Activated effector memory CD4-positive, alpha-beta T cell treated with anti-CD3 and anti-CD28 coated beads, Interleukin-2, amount 50 U/mL, for 16 hours (primary cell): ENCODE measurements at regions not wholly inside any gene's neighbourhood (a gene's known extent, or its start where the extent isn't known, plus 50 kb on each side); places are given as distances from the start of the nearest gene placed in this dataset.
"Not testable (repeated sequence)": the region's sequence is repeated elsewhere in the genome, so short reads cannot be mapped to it uniquely, and the experiment has no call there.

Experiments used
- DNase-seq: peaks from one replicate; pipeline ENCODE4 v3.0.0-alpha.2; 2020

GRCh38 chr16:55017321-55017720 lies 86.7 kb downstream of the IRX5 start:
- DNase-seq, result no peak

GRCh38 chr16:55018881-55019280 lies 88.2 kb downstream of the IRX5 start:
- no peak for DNase-seq

GRCh38 chr16:55019419-55020131 lies 88.9 kb downstream of the IRX5 start:
- no peak for DNase-seq

- DNase-seq, result no peak
These were observed 91.2 kb downstream of the IRX5 start for GRCh38 chr16:55021595-55022475.

- DNase-seq, result not testable (repeated sequence)
These were observed 96.6 kb downstream of the IRX5 start for GRCh38 chr16:55027260-55027659.

GRCh38 chr16:55029509-55029908 lies 98.8 kb downstream of the IRX5 start:
- no peak for DNase-seq

GRCh38 chr16:55030944-55031343 lies 100.3 kb downstream of the IRX5 start:
- no peak for DNase-seq

GRCh38 chr16:55031481-55031880 lies 100.8 kb downstream of the IRX5 start:
- DNase-seq, result no peak

GRCh38 chr16:55033225-55034156 lies 102.8 kb downstream of the IRX5 start:
- no peak for DNase-seq

GRCh38 chr16:55035029-55035428 lies 104.4 kb downstream of the IRX5 start:
- no peak for DNase-seq

GRCh38 chr16:55035956-55036355 lies 105.3 kb downstream of the IRX5 start:
- no peak for DNase-seq

GRCh38 chr16:55036371-55036821 lies 105.7 kb downstream of the IRX5 start:
- DNase-seq, result no peak

GRCh38 chr16:55037046-55037445 lies 106.4 kb downstream of the IRX5 start:
- no peak for DNase-seq

GRCh38 chr16:55037966-55038365 lies 107.3 kb downstream of the IRX5 start:
- no peak for DNase-seq

GRCh38 chr16:55039042-55039441 lies 108.4 kb downstream of the IRX5 start:
- DNase-seq, result no peak

- no peak for DNase-seq
These were observed 108.8 kb downstream of the IRX5 start for GRCh38 chr16:55039511-55039910.

- DNase-seq, result no peak
These were observed 109.3 kb downstream of the IRX5 start for GRCh38 chr16:55039931-55040330.

GRCh38 chr16:55040366-55041086 lies 109.9 kb downstream of the IRX5 start:
- no peak for DNase-seq

- DNase-seq, result no peak
These were observed 111.0 kb downstream of the IRX5 start for GRCh38 chr16:55041540-55042234.

GRCh38 chr16:55042556-55043432 lies 112.1 kb downstream of the IRX5 start:
- DNase-seq, result no peak

GRCh38 chr16:55043499-55043898 lies 112.8 kb downstream of the IRX5 start:
- no peak for DNase-seq
